ENCODE measurements at regions not wholly inside any gene's neighbourhood (a gene's known extent, or its start where the extent isn't known, plus 50 kb on each side); places are given as distances from the start of the nearest gene placed in this dataset.

GRCh38 chr5:158155811-158156505 is 297.0 kb upstream of the CLINT1 start:
- DNase-seq (ENCODE audit: low spot score), result no peak

DNA sequence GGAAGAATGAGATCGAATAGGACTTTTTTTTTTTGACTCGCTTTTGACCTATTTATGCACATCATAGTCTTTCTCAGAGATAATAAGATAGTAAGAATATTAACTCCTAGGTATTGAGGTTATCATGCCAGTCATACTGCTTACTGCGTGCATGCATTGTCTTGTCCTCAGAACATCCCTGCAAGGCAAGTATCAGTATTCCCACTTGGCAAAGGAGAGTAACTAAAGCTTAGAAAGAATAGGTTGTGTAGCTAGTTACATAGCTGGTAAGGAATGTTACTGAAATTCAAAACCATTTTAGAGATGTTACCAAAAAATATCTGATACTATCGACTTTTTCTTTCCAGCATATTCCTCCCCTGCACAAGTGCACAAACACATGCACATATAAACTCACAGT is 296.1 kb upstream of the CLINT1 start:
- no peak for DNase-seq (ENCODE audit: low spot score)

DNA sequence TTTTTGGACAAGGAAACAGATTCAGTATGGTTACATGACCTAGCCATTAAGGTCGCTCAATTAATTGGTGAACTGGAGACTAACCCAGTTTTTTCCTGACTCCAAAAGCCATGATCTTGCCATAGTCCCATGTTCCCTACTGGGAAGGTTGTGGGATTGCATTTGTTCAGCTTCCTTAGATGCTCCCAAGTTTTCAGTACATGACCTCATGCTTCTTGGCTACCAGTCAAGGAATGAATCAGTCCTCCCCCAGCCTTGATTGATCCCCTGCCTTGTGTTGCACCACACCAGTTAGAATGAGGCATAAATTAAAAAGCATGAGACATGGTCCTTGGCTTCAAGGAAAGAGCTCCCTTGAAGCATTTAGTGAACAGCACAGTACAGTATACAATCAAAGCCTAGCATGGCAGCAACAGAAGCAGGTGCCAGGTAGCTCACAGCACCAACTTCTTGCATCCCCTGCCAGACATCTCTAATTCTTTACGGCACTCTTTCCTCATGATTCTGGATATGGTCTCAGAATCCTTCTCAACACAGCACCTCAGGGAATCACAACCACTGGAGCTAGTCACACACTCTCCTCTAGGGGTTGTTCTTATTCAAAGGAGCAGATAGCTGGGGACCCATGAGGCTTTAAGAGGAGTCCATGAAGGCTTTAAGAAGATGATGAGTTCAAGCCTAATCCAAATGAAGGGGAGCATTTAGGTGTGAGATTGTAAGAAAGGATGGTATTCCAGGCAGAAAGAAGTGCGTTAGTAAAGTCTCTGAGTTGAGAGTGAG is 295.5 kb upstream of the CLINT1 start:
- no peak for DNase-seq (ENCODE audit: low spot score)

DNA sequence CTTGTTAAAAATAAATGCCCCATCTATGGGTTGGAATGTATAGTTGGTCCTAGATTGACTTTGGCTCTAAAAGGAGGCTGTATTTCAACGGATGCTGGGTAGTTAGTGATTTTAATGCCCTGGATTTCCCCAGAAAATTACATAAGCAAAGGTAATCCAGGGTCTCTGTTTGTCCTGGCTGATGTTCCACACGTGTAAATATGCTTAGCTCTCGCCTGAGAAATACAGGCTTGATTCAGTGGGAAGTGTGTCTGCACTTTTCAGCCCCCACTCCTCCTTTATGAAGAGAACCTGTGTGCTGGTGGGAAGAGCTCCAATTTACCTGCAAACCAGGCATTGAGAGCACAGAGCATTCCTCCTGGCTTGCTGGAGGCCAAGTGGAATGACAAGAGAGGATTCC is 294.6 kb upstream of the CLINT1 start:
- no peak for DNase-seq (ENCODE audit: low spot score)

DNA sequence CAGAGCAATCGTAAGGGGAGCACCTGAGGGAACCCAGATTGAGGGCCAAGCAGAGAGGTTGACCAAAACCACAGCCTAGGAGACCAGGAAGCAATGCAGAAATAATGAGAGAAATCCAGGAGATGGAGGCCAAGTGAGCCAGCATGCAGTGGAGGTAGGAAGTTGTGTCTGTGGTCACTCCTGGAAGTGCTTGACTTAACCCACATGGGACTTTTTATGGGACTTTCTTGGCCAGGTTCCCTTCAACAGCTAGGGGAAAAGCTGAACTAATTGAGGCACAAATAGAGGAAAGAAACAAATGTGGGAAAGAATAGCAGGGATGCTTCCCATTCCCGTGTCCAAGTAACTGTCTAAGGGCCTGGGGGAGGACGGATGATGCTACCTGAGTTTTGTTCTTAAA is 293.2 kb upstream of the CLINT1 start:
- DNase-seq (ENCODE audit: low spot score), result no peak

DNA sequence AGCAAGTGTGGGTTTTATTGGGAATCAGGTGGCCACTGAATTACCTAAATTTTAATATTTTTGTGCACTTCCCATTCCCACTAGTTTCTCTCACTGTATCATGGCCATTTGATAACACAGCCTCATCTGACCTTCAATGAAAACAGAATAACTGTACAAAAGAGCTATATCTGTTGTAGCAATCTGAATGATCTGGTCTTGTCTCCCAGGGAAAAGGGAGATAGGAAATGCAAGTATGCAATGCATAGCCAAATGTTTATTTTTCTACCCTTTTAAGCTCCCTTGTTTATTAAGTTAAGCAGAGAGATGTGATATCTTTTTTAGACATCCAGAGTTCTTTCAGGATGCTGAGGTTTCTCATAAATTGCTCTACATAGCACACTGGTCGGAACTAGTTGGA is 288.3 kb upstream of the CLINT1 start:
- no peak for DNase-seq (ENCODE audit: low spot score)

- no peak for DNase-seq (ENCODE audit: low spot score)
Observed at GRCh38 chr5:158145827-158146226, 286.9 kb upstream of the CLINT1 start.

- no peak for DNase-seq (ENCODE audit: low spot score)
Observed at GRCh38 chr5:158143081-158143480, 284.1 kb upstream of the CLINT1 start.

DNA sequence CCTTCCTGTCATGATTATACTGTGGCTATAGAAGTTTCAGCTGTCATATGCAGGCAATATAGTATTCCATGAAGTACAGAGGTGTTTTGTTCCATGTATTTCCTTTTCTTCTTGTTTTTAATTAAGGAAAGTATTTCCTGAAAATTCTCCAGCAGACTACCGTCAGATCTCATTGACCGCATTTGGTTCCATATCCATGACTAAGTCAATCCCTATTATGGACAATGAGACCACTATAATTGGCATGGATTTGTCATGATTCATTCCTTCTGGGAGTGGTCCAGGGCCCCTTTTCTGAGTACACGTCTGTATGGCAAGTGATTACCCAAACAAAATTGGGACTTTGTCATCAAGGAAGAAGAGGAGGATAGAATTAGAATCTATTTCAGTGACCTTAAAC is 283.2 kb upstream of the CLINT1 start:
- no peak for DNase-seq (ENCODE audit: low spot score)

DNA sequence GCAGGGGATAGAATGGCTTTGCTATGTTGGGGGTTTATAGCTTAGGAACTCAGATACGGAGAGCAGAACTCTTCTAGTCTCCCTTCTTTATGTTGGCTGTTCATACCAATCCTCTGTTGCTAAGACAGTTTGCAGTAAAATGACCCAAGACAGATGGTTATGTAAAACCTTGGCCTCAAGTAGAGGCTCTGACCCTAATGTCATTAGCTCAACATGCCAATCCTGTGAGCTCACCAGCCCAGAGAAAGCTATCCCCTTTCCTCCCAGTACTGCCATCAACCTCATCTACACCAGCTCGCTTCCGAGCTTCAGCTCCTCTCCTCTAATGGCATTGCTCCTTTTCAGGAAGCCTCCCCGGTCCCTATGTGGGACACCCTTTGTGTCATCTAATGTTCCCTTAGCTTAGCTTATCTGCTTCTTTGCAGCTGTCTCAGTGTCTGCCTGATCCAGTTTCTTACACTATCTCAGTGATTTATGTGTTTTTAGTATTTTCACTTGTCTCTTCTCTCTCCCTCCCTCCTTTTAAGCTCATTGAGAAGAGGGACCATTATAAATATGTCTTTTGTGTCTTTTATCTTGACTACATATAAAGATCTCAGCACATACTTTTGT is 281.3 kb upstream of the CLINT1 start:
- DNase-seq (ENCODE audit: low spot score), result no peak

- no peak for DNase-seq (ENCODE audit: low spot score)
Observed at GRCh38 chr5:158139161-158139560, 280.2 kb upstream of the CLINT1 start.

DNA sequence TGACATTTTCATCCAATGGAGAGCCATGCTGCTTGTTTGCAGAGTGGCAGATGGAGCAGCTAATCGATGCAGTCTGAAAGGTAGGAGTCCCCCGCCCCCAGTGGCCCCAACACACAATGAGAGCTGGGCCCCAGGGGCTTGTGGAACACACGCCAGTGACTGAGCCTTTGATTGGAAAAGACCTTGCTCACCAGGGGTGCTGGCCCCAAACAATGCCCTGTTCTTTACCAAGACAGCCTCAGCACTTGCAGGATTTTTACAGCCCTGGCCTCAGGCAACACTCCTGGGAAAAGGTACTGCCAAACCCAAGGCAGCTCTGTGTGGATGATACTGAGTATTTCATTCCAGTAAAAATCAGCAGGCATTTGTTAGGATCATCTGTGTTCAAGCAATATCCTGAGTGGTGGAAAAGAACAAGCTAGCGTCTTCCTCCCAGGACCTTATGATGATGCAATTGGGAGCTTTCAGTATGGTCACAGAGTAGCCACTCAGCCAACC is 276.8 kb upstream of the CLINT1 start:
- DNase-seq (ENCODE audit: low spot score), result no peak

DNA sequence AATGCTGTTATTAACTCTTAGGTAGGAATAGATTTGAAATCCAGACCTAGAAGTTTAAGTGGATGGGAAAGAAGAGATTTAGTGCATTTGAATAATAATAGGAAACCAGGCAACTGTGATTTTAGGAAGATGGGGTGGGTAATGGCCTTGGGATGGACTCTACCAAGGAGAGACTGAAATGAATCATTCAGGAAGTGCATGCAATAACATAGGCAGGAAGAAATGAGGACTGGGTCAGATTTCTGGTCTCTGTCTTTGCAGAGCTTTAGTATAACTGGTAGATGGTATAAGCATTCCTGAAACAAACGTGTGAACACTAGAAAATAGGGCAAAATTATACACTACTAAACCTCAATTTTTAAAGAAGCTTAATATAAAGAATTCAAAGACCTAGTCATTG is 274.4 kb upstream of the CLINT1 start:
- no peak for DNase-seq (ENCODE audit: low spot score)

GRCh38 chr5:158127536-158127935 is 268.6 kb upstream of the CLINT1 start:
- DNase-seq (ENCODE audit: low spot score), result no peak

GRCh38 chr5:158126442-158127405 is 267.8 kb upstream of the CLINT1 start:
- no peak for DNase-seq (ENCODE audit: low spot score)

GRCh38 chr5:158124606-158125316 is 265.8 kb upstream of the CLINT1 start:
- no peak for DNase-seq (ENCODE audit: low spot score)

GRCh38 chr5:158123595-158123994 is 264.6 kb upstream of the CLINT1 start:
- DNase-seq (ENCODE audit: low spot score), result no peak

DNA sequence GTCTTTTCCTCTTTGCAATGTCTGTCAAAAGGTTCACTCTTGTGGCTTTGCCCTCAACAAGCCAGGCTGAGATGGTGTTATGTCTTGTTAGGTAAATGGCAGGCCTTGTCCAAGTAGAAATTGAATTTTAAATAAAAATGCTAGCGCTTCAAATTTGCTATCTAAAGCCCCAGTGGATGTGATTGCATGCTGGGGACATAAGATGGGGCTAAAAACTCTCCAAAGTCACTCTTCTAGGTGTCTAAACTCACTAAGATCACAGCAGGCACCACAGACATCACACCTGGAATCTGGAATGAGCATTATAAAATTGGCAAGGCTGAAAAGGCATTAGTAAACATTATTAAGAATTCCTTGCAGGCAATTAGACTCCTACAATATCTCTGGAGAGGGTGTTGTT is 262.7 kb upstream of the CLINT1 start:
- no peak for DNase-seq (ENCODE audit: low spot score)

DNA sequence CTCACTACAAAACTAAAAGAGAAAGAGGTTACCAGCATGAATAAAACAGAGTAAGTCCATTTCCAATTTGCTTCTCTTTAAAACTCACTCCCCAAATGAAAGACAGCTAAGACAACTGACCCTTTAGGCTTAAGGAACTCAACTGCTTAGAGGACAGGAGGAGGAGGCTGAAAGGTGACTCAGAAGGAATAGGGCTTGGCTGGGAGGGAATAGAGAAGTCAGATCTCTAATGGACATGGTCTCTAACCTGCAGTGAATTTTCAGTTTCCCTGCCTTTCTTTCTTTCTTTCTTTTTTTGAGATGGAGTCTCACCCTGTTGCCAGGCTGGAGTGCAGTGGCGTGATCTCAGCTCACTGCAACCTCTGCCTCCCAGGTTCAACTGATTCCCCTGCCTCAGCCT is 261.8 kb upstream of the CLINT1 start:
- no peak for DNase-seq (ENCODE audit: low spot score)

DNA sequence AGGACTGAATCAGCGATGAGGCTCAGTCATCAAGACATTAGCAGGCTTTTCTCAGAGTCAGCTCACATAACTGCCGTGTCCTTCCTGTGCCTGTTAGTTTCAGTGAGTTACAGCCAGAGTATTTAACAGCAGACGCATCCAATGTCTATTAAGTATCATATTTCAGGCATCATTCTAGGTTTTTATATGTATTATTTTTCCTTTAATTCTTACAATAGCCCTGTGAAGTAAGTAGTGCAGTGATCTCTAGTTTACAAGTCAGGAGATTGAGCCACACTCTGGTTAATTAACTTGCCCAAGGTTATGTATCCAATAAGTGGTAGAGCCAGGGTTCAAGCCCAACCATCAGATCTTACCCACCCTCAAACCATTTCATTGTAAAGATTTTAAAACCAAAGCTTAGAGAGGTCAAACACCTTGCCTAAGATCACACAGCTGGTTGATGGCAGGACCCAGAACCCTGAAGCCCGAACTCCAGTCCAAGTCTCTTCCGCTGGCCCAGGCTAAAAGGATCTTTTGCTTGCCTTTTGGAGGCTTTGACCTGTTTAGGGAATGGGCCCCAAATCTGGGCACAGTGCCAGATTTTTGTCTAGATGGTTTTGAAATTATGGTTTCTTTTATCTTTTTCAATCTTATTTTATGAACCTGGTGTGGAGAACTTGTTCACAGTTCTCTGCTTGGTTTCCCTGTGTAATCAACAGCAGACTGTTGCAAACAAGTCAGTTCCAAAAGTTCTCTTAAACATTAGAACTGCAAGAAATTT is 261.2 kb upstream of the CLINT1 start:
- DNase-seq (ENCODE audit: low spot score), result no peak
